HG03039 (cell line): ENCODE measurements at regions not wholly inside any gene's neighbourhood (a gene's known extent, or its start where the extent isn't known, plus 50 kb on each side); places are given as distances from the start of the nearest gene placed in this dataset.
"Not testable (repeated sequence)": the region's sequence is repeated elsewhere in the genome, so short reads cannot be mapped to it uniquely, and the experiment has no call there.

ENCODE experiments used
- ATAC-seq: cut with Tn5 transposase; IDR thresholded peaks from one replicate; pipeline ENCODE4 v1.9.1; 2021; ENCODE audit warnings: mild to moderate bottlenecking, moderate library complexity; ENCODE audit not compliant: unreplicated experiment

DNA sequence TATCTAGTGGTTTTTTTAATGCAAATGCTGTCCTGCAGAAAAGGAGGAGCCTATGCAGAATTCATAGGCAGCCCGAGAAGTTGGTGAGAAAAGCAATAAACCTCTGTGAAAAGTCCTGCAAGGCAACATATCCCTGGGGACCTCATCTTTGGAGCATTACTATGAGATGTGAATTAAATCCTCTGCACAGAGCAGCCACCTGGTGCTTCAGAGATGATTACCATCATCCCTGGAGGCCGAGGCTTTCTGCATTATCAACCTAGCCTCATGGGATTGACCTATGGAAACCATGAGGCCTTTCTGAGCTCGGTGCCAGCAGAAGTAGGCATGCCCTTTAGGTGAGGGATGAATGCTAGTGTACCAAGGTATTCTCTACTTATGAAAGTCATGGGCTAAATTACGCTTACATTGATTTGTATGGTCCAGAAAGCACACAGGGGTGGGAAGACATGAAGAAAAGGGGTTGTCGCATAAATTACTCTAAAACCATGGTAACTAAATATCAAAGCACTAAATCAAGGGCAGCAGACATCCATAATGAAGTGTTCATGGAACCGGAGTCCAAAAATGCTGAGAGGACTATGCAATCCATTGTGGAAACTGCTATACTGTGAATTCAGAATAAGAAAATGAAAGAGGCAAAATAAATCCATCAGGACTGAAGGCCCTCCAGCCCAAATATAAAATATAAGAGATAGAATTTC lies 623.5 kb upstream of the DDX18 start:
- no peak for ATAC-seq

DNA sequence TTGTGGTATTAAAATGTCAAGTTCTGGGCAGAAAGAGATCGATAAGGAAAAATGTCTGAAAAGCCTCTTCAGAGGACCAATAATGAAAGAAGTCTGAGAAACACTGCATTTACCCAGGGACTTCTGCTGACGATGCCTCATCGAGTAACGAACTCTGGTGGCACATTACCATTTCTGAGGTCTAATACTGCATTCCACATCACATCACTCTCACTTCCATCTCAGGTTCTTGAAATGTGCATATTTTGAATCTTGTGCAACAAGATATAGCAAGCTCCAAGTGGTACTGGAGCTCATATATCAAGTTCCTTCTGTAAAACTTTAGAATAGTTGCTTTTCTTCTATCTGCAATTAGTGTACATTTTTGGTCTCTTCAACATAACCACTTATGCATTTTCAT lies 619.1 kb upstream of the DDX18 start:
- ATAC-seq = no peak

DNA sequence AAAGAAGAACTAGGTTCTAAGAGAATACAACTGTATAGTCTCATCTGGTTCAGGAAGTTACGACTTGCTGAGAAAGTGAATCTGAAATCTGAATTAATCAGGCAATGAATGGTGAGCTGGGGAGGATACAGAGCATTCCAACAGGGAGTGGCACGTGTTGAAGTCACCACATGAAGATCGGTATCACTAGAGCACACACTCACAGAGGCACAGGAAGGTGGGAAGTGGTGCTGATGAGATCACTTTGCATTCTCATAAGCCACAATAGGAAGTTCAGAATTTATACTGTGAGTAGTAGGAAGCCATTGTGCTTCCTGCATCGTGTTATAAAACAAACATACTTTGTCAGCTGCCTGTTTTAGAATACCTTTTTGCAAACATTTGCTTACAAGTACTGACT lies 615.0 kb upstream of the DDX18 start:
- no peak for ATAC-seq

DNA sequence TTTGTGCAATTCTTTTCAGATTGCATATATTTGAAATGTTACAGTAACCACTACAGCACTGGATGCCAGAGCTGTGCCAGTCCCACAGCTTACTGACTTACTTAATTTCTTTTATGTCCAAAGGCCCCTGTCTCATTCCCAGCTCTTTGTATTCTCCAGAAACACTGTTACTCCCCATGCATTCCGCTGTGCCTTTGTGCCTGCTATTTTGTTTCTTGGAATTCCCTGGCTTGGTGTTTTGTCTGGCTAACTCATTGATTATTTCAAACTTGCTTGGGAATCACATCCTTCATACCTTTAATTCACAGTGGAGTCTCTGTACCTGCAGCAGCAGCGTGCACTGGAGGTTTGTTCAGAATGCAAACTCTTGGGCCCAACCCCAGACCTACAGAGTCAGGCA lies 601.9 kb upstream of the DDX18 start:
- no peak for ATAC-seq

DNA sequence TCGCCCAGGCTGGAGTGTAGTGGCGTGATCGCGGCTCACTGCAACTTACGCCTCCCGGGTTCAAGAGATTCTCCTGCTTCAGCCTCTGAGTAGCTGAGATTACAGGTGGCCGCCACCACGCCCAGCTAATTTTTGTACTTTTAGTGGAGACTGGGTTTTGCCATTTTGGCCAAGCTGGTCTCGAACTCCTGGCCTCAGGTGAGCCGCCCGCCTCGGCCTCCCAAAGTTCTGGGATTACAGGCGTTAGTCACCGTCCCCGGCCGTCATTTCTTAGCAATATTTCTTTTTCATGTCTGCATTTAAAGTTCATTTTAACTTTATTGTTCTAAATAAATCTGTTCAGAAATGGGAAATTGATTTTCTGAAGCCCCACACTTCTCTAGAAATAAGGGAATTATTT lies 597.3 kb upstream of the DDX18 start:
- no peak for ATAC-seq

DNA sequence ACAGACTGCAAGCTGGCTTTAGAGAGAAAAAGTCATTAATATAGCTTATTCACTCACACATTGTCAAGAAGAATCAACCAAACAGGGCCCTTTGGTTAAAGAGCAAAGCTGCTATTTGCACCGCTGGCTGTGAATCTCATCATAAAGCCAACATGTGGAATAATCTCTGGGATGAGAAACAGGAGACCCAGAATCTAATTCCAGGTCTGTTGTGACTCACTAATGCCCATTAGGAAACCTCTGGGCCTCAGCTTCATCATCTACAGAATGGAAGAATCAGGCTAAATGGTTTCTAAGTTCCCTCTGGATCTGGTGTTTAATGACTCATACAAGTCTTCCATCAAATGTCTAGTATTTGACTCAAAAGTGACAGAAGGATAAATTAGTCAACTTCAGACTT lies 591.7 kb upstream of the DDX18 start:
- ATAC-seq = no peak

DNA sequence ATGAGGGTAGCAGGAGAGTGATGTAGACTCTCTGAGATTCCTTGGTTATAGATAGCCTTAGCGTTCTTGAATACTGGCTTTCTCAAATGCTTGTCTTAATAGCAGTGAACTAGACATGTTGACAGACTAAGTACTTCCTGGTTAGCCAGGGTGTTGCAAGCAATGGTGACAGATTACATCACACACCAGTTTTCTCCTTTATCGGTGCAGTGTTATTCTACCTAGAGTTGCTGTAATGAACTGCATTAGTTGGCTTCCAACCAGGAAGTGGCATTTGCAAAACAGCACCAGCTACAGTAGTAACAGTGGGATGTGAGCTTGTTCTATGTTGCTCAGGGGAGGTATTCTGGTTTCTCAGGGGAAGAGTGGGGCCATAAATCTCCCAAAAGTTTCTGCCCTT lies 582.2 kb upstream of the DDX18 start:
- ATAC-seq = no peak

DNA sequence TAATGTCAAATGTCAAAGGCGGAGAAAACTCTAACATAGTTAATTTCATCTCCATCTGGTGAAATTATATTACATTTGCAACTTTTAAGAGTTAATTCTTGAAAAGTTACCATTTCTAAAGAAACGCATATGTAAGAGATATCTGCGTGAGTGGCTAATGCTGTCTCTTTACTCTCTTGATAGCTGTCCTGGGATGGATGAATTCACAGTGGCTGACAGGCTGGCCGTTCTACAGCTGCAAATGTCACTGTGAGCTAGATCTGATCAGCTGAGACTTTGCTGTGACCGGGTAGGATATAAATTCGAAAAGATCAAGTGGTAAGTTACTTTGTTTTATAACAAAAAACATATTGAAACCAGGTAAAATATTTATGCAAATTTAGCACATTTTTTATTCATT lies 557.1 kb upstream of the DDX18 start:
- ATAC-seq = no peak

DNA sequence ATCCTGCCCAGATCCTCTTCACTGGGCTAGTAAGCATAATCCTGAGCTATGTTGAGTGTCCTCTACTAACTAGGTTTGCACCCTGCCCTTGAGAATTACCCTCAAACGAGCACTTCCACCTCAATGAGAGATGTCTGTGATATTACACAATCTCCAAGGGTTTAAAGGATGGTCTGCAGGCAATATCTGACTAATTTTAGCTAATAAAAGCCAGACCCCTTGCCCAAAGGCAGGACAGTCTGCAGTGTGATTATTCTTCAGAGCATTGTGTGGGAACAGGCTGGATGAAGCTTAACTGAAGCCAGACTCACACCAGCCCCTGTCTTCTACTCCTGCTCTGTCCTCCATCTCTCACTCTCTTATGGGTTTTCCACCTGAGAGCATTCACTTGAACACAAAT lies 544.9 kb upstream of the DDX18 start:
- ATAC-seq = no peak

DNA sequence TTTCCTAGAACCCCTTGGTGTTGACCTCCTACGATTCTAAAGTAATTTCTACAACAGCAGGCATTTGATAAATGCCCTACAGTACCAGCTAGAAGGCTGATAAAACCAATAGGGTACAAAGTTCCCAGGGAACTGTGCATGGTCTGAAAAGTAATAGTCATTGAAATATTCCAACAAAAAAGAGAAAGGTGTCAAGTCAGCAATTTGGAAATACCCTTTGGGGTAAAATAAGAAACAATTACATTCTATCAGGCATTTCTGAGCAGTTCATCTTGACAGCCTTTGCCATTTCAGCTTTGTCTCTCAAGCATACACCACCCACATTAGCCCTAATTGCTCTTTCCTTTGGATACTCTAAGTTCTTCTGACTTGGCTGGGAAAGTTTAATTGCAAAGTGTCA lies 542.9 kb upstream of the DDX18 start:
- no peak for ATAC-seq

DNA sequence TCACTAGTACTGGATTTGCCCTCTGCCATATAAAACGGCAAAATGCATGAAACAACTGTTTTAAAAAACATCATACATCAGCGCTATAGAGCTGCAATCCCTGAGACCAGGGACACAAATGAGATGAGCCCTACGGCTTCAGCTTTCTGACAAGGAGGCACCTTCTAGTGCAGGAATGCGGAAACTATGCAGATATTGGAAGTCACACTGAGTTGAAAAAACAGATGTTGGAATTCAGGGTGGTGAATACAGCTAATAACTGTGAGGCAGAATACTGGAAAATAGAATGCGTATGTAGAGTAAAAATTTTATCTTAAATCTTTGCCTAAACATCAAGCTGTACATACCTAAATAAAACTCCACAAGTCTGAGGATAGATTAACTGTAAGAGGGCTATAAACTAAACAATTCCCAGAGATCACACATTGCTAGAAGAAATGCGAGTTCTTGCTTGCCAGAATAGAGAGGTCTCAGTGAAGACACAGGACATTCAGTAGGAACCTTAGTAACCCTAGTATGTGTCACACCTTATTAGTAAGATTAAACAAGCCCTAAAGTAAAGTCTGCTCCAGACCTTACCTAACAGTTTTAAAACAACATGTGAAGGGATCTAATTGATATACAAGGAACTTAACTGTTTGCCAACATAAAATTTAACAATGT lies 541.4 kb upstream of the DDX18 start:
- ATAC-seq = no peak

DNA sequence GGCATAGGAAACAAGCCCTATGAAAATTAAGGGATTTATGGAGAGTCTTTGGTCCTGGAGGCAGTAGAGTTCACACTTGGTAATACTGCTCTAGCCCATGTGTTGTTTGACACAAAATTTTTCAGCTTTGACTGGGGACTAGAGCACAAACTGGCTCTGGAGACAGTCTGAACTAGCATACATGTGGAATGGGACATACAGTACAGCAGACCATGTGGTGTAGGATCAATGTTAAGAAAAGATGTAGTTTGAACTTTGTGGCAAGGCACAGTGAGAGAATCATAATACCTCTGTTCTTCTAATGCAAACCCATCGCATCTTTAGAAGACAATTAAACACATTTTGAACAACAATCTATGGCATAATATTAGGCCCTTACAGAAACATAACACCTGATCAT lies 521.5 kb upstream of the DDX18 start:
- no peak for ATAC-seq

DNA sequence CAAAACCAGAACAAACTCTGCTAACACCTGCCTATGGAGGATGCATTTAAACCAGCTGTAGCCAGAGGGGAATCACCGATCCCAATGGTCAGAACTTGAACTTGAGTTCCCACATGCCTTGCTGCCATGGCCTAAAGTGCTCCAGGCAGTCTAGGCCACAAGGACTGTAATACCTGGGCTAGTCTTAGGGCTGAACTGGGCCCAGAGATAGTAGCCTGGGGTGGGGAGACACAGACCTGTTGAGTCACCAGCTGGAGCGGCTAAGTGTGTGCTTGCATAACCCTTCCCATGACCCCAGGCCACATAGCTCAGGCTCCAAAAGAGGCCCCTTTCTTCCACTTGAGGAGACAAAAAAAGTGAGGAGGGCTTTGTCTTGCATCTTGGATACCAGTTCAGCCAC lies 515.0 kb upstream of the DDX18 start:
- no peak for ATAC-seq

DNA sequence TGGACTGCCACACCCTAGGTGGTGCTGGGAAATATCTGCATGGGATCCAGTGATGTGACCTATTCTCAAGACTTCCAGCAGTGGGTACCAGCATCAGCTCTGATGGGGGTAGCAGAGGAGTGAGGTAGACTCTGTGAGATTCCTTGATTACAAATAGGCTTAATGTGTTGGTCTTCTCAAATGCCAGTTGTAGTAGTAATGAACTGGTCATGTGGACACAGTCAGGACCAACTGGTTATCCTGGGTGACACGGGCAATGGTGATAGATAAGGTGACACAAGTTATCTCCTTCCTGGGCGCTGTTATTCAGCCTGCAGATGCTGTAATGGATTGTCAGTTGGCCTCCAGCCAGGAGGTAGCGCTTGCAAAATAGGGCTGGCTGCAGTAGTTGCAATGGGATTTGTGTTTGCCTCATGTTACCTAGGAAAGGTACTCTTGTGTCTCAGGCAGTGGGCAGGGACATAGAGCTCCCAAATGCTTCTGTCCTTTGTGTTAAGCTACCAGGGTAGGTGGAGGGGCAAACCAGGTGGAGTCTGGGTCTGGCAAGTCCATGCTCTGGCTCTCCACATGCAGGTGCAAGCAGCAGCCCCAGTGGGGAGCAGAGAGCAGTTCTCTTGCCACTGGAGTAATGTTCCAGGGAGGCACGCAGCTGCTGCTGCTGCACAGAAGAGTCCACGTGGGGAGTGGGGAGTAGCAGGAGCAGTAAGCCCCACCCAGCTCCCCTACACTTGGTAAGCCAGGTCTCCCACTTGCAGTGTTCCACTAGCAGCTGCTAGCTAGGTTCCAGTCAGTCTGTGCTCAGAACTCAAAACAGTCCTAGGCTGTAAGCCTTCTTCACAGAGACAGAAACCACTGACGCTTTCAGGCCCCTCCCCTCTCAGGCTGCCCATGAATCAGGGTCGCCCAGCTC lies 505.4 kb upstream of the DDX18 start:
- ATAC-seq = no peak

DNA sequence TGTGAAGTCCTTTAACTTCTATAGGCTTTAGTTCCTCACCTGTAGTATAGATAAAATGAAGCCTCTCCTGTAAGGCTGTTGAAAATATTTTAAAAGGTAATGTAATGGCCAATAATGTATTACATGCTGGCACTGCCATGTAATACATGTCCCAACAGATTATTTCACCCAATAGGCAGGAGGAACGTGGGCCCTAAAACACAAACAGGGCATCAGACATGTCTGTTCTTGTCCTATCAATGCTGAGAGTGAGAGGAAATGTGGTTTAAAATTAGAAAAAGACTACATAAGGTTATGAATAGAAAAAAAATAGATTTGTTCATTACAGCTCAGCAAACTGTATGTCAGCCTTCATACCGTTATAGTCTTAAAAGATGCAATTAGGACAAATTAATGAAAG lies 492.7 kb upstream of the DDX18 start:
- ATAC-seq = no peak

DNA sequence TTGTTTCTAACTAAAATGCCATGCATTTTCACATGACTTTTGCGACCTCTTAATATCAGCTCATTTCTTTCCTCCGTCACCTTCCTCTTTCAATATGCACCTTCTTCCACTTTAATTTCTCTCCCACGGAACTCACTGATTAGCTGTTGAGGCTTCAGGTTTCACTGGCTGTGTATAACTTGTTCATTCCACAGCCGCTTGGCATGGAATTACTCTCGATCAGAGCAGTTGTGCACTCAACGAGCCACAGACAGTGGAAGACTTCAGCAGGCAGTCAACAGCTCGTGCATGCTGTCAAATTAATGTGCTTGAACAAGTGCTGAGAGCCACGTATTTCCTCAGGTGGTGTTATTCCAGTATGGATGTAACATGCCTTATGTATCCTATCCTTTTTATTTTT lies 491.2 kb upstream of the DDX18 start:
- ATAC-seq = no peak

DNA sequence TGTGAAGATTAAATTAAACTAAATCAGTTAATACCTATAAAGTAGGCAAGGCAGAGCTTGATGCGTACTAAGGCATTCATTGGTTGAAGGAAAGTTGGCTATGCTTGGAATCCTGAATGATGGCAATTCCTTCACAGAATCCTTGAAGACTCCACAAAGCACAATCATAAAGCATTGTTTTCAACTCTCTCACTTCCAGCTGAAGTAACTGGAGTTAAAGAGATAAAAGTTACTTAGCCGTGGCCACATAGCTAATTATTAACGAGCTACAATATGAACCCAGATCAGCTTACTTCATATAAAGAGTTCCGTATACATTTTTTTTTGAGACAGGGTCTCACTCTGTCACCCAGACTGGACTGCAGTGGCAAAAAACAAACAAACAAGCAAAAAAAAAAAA lies 483.9 kb upstream of the DDX18 start:
- ATAC-seq = no peak

DNA sequence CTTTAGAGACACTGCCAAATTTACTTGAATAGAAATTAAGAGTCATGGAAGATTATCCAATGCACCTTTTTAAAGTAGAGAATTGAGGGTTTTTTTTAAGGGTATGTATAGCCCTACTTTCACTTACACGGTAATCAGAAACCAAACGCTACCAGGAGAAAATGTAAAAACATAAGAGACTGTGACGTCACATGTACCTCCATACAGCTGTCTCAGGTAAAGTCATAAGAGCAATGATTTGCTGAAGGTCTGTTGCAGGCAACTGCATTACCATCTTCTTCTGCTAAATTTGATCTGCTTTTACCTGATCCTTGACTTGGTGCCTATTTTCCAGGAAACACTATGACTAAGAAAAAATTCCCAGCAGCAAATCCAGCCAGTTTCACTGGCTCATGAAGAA lies 478.5 kb upstream of the DDX18 start:
- no peak for ATAC-seq

DNA sequence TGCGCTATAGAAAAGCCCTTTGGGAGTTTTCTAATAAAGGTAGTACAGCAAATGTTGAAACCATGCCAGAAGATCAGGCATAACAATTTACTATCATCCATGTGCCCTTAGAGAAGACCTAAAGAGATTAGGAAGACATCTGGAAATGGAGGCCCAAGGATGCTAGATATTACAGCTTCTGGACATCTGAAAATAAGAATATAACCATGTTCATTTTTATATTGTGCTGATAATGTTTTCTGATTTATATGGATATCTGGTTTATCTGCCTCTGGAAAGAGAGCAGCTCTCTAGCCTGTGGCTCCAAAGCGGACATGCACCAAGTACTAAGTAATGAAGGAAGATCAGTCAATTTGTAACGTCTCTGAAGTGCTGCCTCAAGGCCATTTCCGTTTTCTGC lies 478.0 kb upstream of the DDX18 start:
- ATAC-seq = no peak

DNA sequence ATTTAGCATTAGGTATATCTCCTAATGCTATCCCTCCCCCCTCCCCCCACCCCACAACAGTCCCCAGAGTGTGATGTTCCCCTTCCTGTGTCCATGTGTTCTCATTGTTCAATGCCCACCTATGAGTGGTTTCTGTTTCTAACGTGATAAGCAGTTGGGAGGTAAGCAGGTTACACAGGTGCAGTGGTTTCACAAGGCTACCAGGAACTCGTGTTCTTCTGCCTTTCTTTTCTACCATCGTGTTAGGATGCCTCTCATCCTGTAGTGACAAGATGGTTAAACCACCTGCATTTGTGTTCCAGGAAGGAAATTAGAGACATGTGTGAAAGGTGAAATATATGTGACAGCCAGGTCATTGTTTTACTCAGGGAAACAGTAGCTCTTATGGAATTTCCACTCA lies 476.5 kb upstream of the DDX18 start:
- not testable (repeated sequence) for ATAC-seq

DNA sequence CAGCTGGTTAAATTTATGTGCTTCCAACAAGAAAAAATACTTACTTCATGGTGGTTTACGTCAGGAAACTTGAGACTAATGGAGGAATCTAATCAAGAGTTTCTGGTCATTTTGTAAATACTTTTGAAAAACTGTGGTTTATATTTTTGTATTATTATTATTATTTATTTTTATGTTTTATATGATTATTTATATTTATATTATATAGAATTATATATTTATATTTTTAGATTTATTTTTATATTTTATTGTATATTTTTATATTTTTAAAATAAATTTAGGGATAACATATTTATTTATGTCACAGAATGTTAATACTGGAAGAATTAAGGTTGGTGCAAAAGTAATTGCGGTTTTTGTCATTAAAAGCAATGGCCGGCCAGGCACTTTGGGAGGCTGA lies 474.5 kb upstream of the DDX18 start:
- ATAC-seq = no peak

DNA sequence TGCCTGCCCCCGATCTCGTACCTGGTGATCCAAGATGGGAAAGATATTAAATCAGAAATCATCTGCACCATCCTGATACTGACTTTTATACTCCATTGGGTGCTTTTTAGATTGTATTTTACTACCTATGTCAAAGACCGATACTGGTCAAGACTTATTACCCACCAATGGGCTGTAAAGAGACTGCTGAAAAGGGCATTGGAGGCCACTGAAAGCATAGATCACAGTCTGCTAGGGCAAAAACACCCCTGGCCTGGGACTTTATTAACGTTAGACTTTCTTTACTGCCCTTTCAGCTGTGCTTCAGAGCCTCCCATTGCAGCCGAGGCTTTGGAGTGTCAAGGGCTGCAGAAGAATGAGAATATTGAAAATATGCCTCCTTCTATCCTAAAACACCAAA lies 472.8 kb upstream of the DDX18 start:
- ATAC-seq = no peak
